ENCODE measurements at regions not wholly inside any gene's neighbourhood (a gene's known extent, or its start where the extent isn't known, plus 50 kb on each side); places are given as distances from the start of the nearest gene placed in this dataset.

- TF ChIP-seq POLR2A (IDR thresholded peaks at IDR 0.05) (no peak), CTCF (IDR thresholded peaks at IDR 0.05) (no peak)
Observed at GRCh38 chr4:17164666-17165065, 266.2 kb upstream of the LDB2 start.
